HEK293 (cell line): ENCODE measurements at regions not wholly inside any gene's neighbourhood (a gene's known extent, or its start where the extent isn't known, plus 50 kb on each side); places are given as distances from the start of the nearest gene placed in this dataset.
"Not testable (repeated sequence)": the region's sequence is repeated elsewhere in the genome, so short reads cannot be mapped to it uniquely, and the experiment has no call there.

Source experiments
- TCF7L2 ChIP-seq: IDR thresholded peaks from 2 replicates; pipeline ENCODE4 v1.6.1; 2011; ENCODE audit warnings: low read depth, mild to moderate bottlenecking, inconsistent platforms, low read length, moderate library complexity, borderline replicate concordance
- ZNF184 ChIP-seq: fragments of 450-650 bp; IDR thresholded peaks from 2 replicates; pipeline ENCODE4 v1.5.1; 2018; ENCODE audit warnings: missing biosample characterization, mild to moderate bottlenecking, missing genetic modification characterization
- ZNF677 ChIP-seq: fragments of 450-650 bp; IDR thresholded peaks from 2 replicates; pipeline ENCODE4 v1.5.0; 2018; ENCODE audit warnings: missing biosample characterization, mild to moderate bottlenecking, missing genetic modification characterization, moderate library complexity
- ZNF768 ChIP-seq: fragments of 450-650 bp; formaldehyde crosslinking; IDR thresholded peaks from 2 replicates; pipeline ENCODE4 v1.5.1; 2018; ENCODE audit warnings: missing biosample characterization, mild to moderate bottlenecking, missing genetic modification characterization
- TF ChIP-seq, protein P1 (sequence below): fragments of 450-650 bp; formaldehyde crosslinking; IDR thresholded peaks from 2 replicates; pipeline ENCODE4 v1.5.1; 2016; ENCODE audit warnings: missing biosample characterization, missing genetic modification characterization
- TF ChIP-seq, protein P2 (sequence below): fragments of 450-650 bp; formaldehyde crosslinking; IDR thresholded peaks from 2 replicates; pipeline ENCODE4 v1.5.1; 2016; ENCODE audit warnings: missing biosample characterization, missing genetic modification characterization
- TF ChIP-seq, protein P3 (sequence below): fragments of 450-650 bp; IDR thresholded peaks from 2 replicates; pipeline ENCODE4 v1.5.1; 2018; ENCODE audit warnings: missing biosample characterization, missing genetic modification characterization

DNA sequence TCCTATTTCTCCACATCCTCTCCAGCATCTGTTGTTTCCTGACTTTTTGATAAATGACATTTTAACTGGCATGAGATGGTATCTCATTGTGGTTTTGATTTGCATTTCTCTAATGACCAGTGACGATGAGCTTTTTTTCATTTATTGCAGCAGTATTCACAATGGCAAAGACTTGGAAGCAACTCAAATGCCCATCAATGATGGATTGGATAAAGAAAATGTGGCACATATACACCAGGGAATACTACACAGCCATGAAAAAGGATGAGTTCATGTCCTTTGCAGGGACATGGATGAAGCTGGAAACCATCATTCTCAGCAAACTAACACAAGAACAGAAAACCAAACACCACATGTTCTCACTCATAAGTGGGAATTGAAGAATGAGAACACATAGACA, 329.0 kb upstream of the DAB2 start:
- not testable (repeated sequence) for TF ChIP-seq ZNF677; ZNF768; TCF7L2; ZNF184 (tag by site-specific recombination)
- TF ChIP-seq, protein P1, sequence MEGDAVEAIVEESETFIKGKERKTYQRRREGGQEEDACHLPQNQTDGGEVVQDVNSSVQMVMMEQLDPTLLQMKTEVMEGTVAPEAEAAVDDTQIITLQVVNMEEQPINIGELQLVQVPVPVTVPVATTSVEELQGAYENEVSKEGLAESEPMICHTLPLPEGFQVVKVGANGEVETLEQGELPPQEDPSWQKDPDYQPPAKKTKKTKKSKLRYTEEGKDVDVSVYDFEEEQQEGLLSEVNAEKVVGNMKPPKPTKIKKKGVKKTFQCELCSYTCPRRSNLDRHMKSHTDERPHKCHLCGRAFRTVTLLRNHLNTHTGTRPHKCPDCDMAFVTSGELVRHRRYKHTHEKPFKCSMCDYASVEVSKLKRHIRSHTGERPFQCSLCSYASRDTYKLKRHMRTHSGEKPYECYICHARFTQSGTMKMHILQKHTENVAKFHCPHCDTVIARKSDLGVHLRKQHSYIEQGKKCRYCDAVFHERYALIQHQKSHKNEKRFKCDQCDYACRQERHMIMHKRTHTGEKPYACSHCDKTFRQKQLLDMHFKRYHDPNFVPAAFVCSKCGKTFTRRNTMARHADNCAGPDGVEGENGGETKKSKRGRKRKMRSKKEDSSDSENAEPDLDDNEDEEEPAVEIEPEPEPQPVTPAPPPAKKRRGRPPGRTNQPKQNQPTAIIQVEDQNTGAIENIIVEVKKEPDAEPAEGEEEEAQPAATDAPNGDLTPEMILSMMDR (tag by site-specific recombination), result not testable (repeated sequence)
- TF ChIP-seq, protein P2, sequence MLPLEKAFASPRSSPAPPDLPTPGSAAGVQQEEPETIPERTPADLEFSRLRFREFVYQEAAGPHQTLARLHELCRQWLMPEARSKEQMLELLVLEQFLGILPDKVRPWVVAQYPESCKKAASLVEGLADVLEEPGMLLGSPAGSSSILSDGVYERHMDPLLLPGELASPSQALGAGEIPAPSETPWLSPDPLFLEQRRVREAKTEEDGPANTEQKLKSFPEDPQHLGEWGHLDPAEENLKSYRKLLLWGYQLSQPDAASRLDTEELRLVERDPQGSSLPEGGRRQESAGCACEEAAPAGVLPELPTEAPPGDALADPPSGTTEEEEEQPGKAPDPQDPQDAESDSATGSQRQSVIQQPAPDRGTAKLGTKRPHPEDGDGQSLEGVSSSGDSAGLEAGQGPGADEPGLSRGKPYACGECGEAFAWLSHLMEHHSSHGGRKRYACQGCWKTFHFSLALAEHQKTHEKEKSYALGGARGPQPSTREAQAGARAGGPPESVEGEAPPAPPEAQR (tag by site-specific recombination), result not testable (repeated sequence)
- TF ChIP-seq, protein P3, sequence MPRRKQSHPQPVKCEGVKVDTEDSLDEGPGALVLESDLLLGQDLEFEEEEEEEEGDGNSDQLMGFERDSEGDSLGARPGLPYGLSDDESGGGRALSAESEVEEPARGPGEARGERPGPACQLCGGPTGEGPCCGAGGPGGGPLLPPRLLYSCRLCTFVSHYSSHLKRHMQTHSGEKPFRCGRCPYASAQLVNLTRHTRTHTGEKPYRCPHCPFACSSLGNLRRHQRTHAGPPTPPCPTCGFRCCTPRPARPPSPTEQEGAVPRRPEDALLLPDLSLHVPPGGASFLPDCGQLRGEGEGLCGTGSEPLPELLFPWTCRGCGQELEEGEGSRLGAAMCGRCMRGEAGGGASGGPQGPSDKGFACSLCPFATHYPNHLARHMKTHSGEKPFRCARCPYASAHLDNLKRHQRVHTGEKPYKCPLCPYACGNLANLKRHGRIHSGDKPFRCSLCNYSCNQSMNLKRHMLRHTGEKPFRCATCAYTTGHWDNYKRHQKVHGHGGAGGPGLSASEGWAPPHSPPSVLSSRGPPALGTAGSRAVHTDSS (tag by site-specific recombination), result not testable (repeated sequence)
